Activated naive CD8-positive, alpha-beta T cell (primary cell): ENCODE measurements at regions not wholly inside any gene's neighbourhood (a gene's known extent, or its start where the extent isn't known, plus 50 kb on each side); places are given as distances from the start of the nearest gene placed in this dataset.

Experiments
- H3K27ac Mint-ChIP-seq: one replicate; pipeline ENCODE4 v1.8.0; 2021; ENCODE audit warnings: mixed read lengths
- H3K27me3 Mint-ChIP-seq: one replicate; pipeline ENCODE4 v1.8.0; 2021; ENCODE audit warnings: mixed read lengths
- H3K36me3 Mint-ChIP-seq: one replicate; pipeline ENCODE4 v1.8.0; 2021; ENCODE audit warnings: mixed read lengths
- H3K4me1 Mint-ChIP-seq: one replicate; pipeline ENCODE4 v1.8.0; 2021; ENCODE audit warnings: low read depth, mixed read lengths
- H3K4me3 Mint-ChIP-seq: one replicate; pipeline ENCODE4 v1.8.0; 2021; ENCODE audit warnings: mild to moderate bottlenecking, mixed read lengths
- H3K9me3 Mint-ChIP-seq: one replicate; pipeline ENCODE4 v1.8.0; 2021; ENCODE audit warnings: low read depth, mixed read lengths

- H3K36me3 Mint-ChIP-seq = no peaks in the 10 kb centered on the region
- H3K4me3 Mint-ChIP-seq = no peak overlapping the region
- H3K4me1 Mint-ChIP-seq = peaks cover 23% of the 10 kb centered on the region
- no peak overlapping the region for H3K27ac Mint-ChIP-seq
- no peaks in the 10 kb centered on the region for H3K27me3 Mint-ChIP-seq
- H3K9me3 Mint-ChIP-seq = no peaks in the 10 kb centered on the region
Measured at GRCh38 chr14:22008766-22009165, 335.1 kb upstream of the OR4E1 start.

- Mint-ChIP-seq H3K4me3 (peak overlapping the region; percentile 82), H3K27ac (peak overlapping the region; percentile 94), H3K9me3 (no peaks in the 10 kb centered on the region), H3K36me3 (no peaks in the 10 kb centered on the region), H3K4me1 (peaks cover 26% of the 10 kb centered on the region), H3K27me3 (no peaks in the 10 kb centered on the region)
Measured at GRCh38 chr14:22007784-22008412, 334.3 kb upstream of the OR4E1 start.

DNA sequence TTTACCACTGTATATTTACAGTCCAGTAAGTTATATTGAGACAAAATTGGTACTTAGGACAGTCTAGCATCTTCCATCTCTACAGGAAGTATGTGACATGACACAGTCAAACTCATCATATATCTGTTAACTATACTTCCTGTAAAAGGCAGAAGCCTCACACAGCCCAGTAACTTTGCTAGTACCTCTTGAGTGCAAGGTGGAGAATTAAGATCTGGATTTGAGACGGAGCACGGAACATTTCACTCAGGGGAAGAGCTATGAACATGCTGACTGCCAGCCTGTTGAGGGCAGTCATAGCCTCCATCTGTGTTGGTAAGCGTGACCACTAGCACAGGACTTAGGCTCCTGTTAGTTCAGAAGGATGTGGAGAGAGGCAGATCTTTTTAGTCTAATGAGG lies 333.7 kb upstream of the OR4E1 start:
- Mint-ChIP-seq H3K4me3 (peak overlapping the region; percentile 82), H3K36me3 (no peaks in the 10 kb centered on the region), H3K27me3 (no peaks in the 10 kb centered on the region), H3K27ac (peak overlapping the region; percentile 94), H3K9me3 (no peaks in the 10 kb centered on the region), H3K4me1 (peaks cover 29% of the 10 kb centered on the region)

- Mint-ChIP-seq H3K4me3 (peak overlapping the region; percentile 81), H3K4me1 (peaks cover 30% of the 10 kb centered on the region), H3K27me3 (no peaks in the 10 kb centered on the region), H3K27ac (peak overlapping the region; percentile 94), H3K9me3 (no peaks in the 10 kb centered on the region), H3K36me3 (no peaks in the 10 kb centered on the region)
Measured at GRCh38 chr14:22003461-22003860, 329.8 kb upstream of the OR4E1 start.

DNA sequence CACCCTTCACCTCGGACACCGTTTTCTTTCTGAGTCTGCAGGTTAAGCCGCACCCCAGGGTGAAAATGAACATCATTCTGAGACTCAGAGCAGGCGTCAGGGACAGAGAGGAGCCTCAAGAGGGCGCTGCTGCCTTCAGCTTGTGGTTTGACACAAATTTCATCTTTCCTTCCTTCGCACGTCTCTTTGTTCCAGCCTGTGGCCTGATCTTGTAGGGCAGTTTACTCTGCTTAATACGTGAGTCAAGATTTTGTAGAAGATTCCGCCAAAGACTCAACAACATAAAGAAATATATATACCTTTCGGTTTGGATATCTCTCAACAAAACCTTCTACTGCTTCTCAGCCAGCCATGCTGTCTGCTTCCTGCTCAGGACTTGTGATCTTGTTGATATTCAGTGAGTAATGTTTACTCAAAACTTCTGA lies 329.3 kb upstream of the OR4E1 start:
- H3K4me3 Mint-ChIP-seq = peak overlapping the region; percentile 81
- H3K9me3 Mint-ChIP-seq = no peaks in the 10 kb centered on the region
- H3K27ac Mint-ChIP-seq = peak overlapping the region; percentile 94
- H3K4me1 Mint-ChIP-seq = peaks cover 28% of the 10 kb centered on the region
- H3K36me3 Mint-ChIP-seq = no peaks in the 10 kb centered on the region
- H3K27me3 Mint-ChIP-seq = no peaks in the 10 kb centered on the region

DNA sequence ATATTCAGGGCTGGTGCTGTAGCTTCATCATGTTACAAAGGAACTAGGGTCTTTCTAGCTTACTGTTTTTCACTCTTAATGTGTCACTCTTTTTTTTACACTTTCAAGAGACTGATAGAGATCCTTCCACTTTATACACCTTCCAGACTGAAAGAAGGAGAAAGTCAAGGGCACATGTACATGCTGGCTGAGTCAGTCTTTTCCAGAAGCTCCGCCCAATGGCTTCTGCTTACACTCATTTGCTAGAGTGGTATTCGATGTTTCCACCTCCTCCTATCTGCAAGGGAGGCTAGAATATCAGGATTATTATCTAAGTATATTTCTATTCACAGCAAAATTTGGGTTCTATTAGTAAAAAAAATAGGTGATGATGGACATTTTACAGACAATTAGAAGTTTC lies 325.8 kb upstream of the OR4E1 start:
- Mint-ChIP-seq H3K27ac (peak overlapping the region; percentile 97), H3K36me3 (no peaks in the 10 kb centered on the region), H3K4me1 (peaks cover 26% of the 10 kb centered on the region), H3K27me3 (no peaks in the 10 kb centered on the region), H3K4me3 (peak overlapping the region; percentile 98), H3K9me3 (no peaks in the 10 kb centered on the region)

- peaks cover 22% of the 10 kb centered on the region for H3K4me1 Mint-ChIP-seq
- peak overlapping the region; percentile 97 for H3K27ac Mint-ChIP-seq
- no peaks in the 10 kb centered on the region for H3K27me3 Mint-ChIP-seq
- peak overlapping the region; percentile 98 for H3K4me3 Mint-ChIP-seq
- H3K9me3 Mint-ChIP-seq = no peaks in the 10 kb centered on the region
- H3K36me3 Mint-ChIP-seq = no peaks in the 10 kb centered on the region
Measured at GRCh38 chr14:21997300-21997699, 323.7 kb upstream of the OR4E1 start.

DNA sequence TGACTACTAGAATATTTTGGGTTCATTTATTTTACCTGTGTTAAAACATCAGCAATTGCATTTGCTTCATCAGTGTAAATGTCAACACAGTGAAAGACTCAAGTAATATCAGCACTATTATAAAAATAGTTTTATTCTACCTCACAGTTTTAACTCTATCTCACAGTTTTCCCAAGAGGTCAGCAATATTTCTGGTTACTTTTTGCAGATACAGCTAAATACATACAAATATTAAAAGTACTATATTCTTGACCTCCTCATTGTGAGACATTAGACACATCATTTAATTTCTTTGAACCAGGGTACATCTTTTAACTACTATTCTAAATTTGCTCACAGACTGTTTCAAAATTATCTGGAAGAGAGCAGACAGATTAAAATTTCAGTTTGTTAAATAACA lies 321.7 kb upstream of the OR4E1 start:
- Mint-ChIP-seq H3K9me3 (no peaks in the 10 kb centered on the region), H3K36me3 (no peaks in the 10 kb centered on the region), H3K27me3 (no peaks in the 10 kb centered on the region), H3K4me1 (peaks cover 21% of the 10 kb centered on the region), H3K27ac (no peak overlapping the region), H3K4me3 (no peak overlapping the region)

DNA sequence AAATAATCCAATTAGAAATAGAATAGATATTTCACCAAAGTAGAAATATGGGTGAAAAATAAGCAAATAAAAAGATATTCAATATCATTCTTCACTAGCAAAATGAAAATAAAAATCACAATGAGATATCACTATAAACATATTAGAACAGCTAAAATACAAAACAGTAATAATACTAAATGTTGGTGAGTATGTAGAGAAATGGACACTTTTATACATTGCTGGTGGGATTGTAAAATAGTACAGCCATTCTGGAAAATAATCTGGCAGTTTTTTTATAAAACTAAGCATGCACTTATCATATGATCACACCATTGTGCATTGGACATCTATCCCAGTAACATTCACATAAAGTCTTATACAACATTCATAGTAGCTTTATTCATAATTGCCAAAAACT lies 320.2 kb upstream of the OR4E1 start:
- no peaks in the 10 kb centered on the region for H3K9me3 Mint-ChIP-seq
- no peak overlapping the region for H3K4me3 Mint-ChIP-seq
- no peaks in the 10 kb centered on the region for H3K27me3 Mint-ChIP-seq
- H3K36me3 Mint-ChIP-seq = no peaks in the 10 kb centered on the region
- H3K27ac Mint-ChIP-seq = peak overlapping the region; percentile 61
- peaks cover 28% of the 10 kb centered on the region for H3K4me1 Mint-ChIP-seq

DNA sequence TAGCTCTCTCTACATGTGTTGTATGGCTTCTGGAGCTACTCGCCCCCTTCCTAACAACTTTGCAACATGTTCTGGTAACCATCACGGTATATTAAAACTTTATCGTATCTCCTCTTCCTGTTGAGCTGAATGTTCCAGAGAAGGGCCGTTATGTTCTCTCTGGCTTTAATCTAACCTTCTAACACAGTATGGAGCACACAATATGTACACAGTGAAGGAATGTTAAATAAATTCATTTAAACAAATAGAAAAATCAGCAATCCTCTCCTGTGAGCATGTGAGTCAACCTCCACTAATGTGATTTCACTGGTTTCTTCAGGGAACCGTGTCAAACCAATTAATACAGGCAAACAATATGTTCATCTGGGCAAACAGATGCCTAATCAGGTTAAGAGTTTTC lies 319.5 kb upstream of the OR4E1 start:
- Mint-ChIP-seq H3K4me3 (peak overlapping the region; percentile 59), H3K27ac (peak overlapping the region; percentile 61), H3K4me1 (peaks cover 32% of the 10 kb centered on the region), H3K27me3 (no peaks in the 10 kb centered on the region), H3K9me3 (no peaks in the 10 kb centered on the region), H3K36me3 (no peaks in the 10 kb centered on the region)

GRCh38 chr14:21991130-21991529 lies 317.5 kb upstream of the OR4E1 start:
- no peaks in the 10 kb centered on the region for H3K9me3 Mint-ChIP-seq
- H3K27me3 Mint-ChIP-seq = no peaks in the 10 kb centered on the region
- peaks cover 2% of the 10 kb centered on the region for H3K36me3 Mint-ChIP-seq
- H3K4me3 Mint-ChIP-seq = peak overlapping the region; percentile 44
- H3K27ac Mint-ChIP-seq = peak overlapping the region; percentile 79
- peaks cover 33% of the 10 kb centered on the region for H3K4me1 Mint-ChIP-seq

GRCh38 chr14:21990116-21990515 lies 316.5 kb upstream of the OR4E1 start:
- Mint-ChIP-seq H3K4me1 (peaks cover 30% of the 10 kb centered on the region), H3K9me3 (no peaks in the 10 kb centered on the region), H3K36me3 (peaks cover 2% of the 10 kb centered on the region), H3K27ac (peak overlapping the region; percentile 83), H3K27me3 (no peaks in the 10 kb centered on the region), H3K4me3 (peak overlapping the region; percentile 81)

- Mint-ChIP-seq H3K4me1 (peaks cover 25% of the 10 kb centered on the region), H3K9me3 (no peaks in the 10 kb centered on the region), H3K27me3 (no peaks in the 10 kb centered on the region), H3K4me3 (peak overlapping the region; percentile 53), H3K36me3 (peaks cover 2% of the 10 kb centered on the region), H3K27ac (peak overlapping the region; percentile 91)
Measured at GRCh38 chr14:21989090-21989489, 315.5 kb upstream of the OR4E1 start.

GRCh38 chr14:21988413-21988812 lies 314.8 kb upstream of the OR4E1 start:
- Mint-ChIP-seq H3K4me1 (peaks cover 25% of the 10 kb centered on the region), H3K9me3 (no peaks in the 10 kb centered on the region), H3K36me3 (peaks cover 2% of the 10 kb centered on the region), H3K4me3 (peak overlapping the region; percentile 61), H3K27ac (peak overlapping the region; percentile 91), H3K27me3 (no peaks in the 10 kb centered on the region)

GRCh38 chr14:21987937-21988336 lies 314.3 kb upstream of the OR4E1 start:
- H3K4me3 Mint-ChIP-seq = peak overlapping the region; percentile 13
- peak overlapping the region; percentile 91 for H3K27ac Mint-ChIP-seq
- H3K9me3 Mint-ChIP-seq = no peaks in the 10 kb centered on the region
- H3K4me1 Mint-ChIP-seq = peaks cover 25% of the 10 kb centered on the region
- no peaks in the 10 kb centered on the region for H3K27me3 Mint-ChIP-seq
- H3K36me3 Mint-ChIP-seq = peaks cover 2% of the 10 kb centered on the region

DNA sequence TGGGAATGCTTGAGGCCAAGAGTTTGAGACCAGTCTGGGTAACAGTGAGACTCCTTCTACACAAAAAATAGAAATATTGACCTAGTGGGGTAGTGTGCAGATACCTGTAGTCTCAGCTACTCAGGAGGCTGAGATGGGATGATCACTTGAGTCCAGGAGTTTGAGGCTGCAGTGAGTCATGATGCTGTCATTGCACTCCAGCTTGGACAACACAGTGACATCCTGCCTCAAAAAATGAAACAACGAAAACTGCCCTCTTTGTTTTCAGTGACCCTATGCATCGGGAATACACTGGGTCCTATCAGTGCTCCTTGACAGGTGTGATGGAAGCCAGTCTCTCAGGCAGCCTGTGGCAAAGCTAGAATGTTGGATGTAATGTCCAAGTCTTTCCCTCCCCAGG lies 311.5 kb upstream of the OR4E1 start:
- H3K4me3 Mint-ChIP-seq = no peak overlapping the region
- no peaks in the 10 kb centered on the region for H3K27me3 Mint-ChIP-seq
- peaks cover 23% of the 10 kb centered on the region for H3K4me1 Mint-ChIP-seq
- peaks cover 2% of the 10 kb centered on the region for H3K36me3 Mint-ChIP-seq
- no peak overlapping the region for H3K27ac Mint-ChIP-seq
- no peaks in the 10 kb centered on the region for H3K9me3 Mint-ChIP-seq
